HL-60 (cell line): ENCODE measurements at regions not wholly inside any gene's neighbourhood (a gene's known extent, or its start where the extent isn't known, plus 50 kb on each side); places are given as distances from the start of the nearest gene placed in this dataset.

ENCODE experiments used
- GABPA ChIP-seq: IDR thresholded peaks from 2 replicates; pipeline ENCODE4 v1.6.1; 2012; ENCODE audit warnings: low read depth
- POLR2AphosphoS5 ChIP-seq: IDR thresholded peaks from 2 replicates; pipeline ENCODE4 v1.6.1; 2012; ENCODE audit warnings: low read depth
- TF ChIP-seq, protein P1 (sequence below): IDR thresholded peaks from 2 replicates; pipeline ENCODE4 v1.6.1; 2012; ENCODE audit warnings: low read depth; ENCODE audit not compliant: insufficient replicate concordance
- TF ChIP-seq, protein P2 (sequence below): IDR thresholded peaks from one replicate; pipeline ENCODE4 v1.5.1; 2011; ENCODE audit warnings: low read length, control low read depth, inconsistent platforms; ENCODE audit not compliant: insufficient read depth

DNA sequence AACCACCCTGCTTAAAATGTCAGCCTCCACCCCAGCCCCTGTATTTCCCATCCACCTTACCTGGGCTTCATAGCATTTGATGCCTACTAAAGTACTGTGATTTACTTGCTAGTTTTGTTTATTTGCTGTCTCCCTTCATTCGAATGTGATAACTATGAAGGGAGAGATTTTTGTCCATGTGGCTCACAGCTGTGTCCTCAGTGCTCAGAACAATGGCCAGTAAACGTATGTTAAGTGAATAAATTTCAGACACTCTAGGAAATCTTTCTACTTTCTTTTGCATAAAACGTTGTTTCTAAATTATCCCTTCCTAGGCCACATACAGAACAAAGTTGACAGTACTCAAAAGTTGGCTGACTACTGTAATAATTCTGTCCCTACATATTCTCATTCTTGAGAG lies 114.7 kb upstream of the OTUD4 start:
- TF ChIP-seq, protein P1, sequence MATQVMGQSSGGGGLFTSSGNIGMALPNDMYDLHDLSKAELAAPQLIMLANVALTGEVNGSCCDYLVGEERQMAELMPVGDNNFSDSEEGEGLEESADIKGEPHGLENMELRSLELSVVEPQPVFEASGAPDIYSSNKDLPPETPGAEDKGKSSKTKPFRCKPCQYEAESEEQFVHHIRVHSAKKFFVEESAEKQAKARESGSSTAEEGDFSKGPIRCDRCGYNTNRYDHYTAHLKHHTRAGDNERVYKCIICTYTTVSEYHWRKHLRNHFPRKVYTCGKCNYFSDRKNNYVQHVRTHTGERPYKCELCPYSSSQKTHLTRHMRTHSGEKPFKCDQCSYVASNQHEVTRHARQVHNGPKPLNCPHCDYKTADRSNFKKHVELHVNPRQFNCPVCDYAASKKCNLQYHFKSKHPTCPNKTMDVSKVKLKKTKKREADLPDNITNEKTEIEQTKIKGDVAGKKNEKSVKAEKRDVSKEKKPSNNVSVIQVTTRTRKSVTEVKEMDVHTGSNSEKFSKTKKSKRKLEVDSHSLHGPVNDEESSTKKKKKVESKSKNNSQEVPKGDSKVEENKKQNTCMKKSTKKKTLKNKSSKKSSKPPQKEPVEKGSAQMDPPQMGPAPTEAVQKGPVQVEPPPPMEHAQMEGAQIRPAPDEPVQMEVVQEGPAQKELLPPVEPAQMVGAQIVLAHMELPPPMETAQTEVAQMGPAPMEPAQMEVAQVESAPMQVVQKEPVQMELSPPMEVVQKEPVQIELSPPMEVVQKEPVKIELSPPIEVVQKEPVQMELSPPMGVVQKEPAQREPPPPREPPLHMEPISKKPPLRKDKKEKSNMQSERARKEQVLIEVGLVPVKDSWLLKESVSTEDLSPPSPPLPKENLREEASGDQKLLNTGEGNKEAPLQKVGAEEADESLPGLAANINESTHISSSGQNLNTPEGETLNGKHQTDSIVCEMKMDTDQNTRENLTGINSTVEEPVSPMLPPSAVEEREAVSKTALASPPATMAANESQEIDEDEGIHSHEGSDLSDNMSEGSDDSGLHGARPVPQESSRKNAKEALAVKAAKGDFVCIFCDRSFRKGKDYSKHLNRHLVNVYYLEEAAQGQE, result no peak
- TF ChIP-seq, protein P2, sequence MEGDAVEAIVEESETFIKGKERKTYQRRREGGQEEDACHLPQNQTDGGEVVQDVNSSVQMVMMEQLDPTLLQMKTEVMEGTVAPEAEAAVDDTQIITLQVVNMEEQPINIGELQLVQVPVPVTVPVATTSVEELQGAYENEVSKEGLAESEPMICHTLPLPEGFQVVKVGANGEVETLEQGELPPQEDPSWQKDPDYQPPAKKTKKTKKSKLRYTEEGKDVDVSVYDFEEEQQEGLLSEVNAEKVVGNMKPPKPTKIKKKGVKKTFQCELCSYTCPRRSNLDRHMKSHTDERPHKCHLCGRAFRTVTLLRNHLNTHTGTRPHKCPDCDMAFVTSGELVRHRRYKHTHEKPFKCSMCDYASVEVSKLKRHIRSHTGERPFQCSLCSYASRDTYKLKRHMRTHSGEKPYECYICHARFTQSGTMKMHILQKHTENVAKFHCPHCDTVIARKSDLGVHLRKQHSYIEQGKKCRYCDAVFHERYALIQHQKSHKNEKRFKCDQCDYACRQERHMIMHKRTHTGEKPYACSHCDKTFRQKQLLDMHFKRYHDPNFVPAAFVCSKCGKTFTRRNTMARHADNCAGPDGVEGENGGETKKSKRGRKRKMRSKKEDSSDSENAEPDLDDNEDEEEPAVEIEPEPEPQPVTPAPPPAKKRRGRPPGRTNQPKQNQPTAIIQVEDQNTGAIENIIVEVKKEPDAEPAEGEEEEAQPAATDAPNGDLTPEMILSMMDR, result no peak
- TF ChIP-seq POLR2AphosphoS5 (no peak), GABPA (no peak)
